SK-N-SH (cell line): ENCODE measurements at regions not wholly inside any gene's neighbourhood (a gene's known extent, or its start where the extent isn't known, plus 50 kb on each side); places are given as distances from the start of the nearest gene placed in this dataset.

Experiments used
- CTCF ChIA-PET: fragments of 300-600, 350-600 bp; formaldehyde crosslinking; extraction: SDS; loops from one replicate; lab custom pipeline; 2021; lab: Yijun Ruan, JAX
- POLR2A ChIA-PET: fragments of 350-600 bp; sonication (Branson Sonifier 250); formaldehyde crosslinking; extraction: SDS; loops from one replicate; lab custom pipeline; 2020; ENCODE audit warnings: antibody characterized with exemption, inconsistent platforms; lab: Yijun Ruan, JAX
- DNase-seq: peaks from one replicate; pipeline ENCODE4 v3.0.0; 2012
- H2AFZ ChIP-seq: fragments of 200-600 bp; sonication (generic); 2 replicates; pipeline ENCODE4 v1.8.1; 2016; ENCODE audit warnings: antibody characterized with exemption, mild to moderate bottlenecking, low read depth
- H3F3A ChIP-seq: fragments of 200-600 bp; sonication (generic); replicated peaks from 2 replicates; pipeline ENCODE3; 2016; ENCODE audit warnings: antibody characterized with exemption, mild to moderate bottlenecking; ENCODE audit not compliant: insufficient read depth
- H3K27ac ChIP-seq, 2 experiments: fragments of 200-500 bp in 1 of 2; fragments of 200-600 bp in 1 of 2; sonication (Bioruptor generic) in 1 of 2; sonication (generic), shearing (Covaris generic) in 1 of 2; 2 replicates each; pipeline versions ENCODE4 v1.5.1 to v1.6.1; 2014 to 2016; ENCODE audit warnings: low read depth in 2 of 2, inconsistent platforms in 1 of 2, low read length in 1 of 2, mild to moderate bottlenecking in 1 of 2, mixed read lengths in 1 of 2
- H3K27me3 ChIP-seq: fragments of 200-600 bp; sonication (generic), shearing (Covaris generic); 2 replicates; pipeline ENCODE4 v1.6.1; 2016; ENCODE audit warnings: mixed run types; ENCODE audit not compliant: insufficient read depth
- H3K36me3 ChIP-seq, 2 experiments: fragments of 200-500 bp in 1 of 2; fragments of 200-600 bp in 1 of 2; sonication (Bioruptor generic) in 1 of 2; sonication (generic) in 1 of 2; replicated peaks in 1 of 2; 2 replicates each; pipeline versions ENCODE3 to v1.5.1; 2014 to 2016; ENCODE audit warnings: low read length in 1 of 2, mild to moderate bottlenecking in 1 of 2; ENCODE audit not compliant: insufficient read depth in 2 of 2, control insufficient read depth in 1 of 2
- H3K4me1 ChIP-seq, 2 experiments: fragments of 200-500 bp in 1 of 2; fragments of 200-600 bp in 1 of 2; sonication (Bioruptor generic) in 1 of 2; sonication (generic), shearing (Covaris generic) in 1 of 2; 2 replicates each; pipeline versions ENCODE4 v1.5.1 to v1.6.1; 2014 to 2016; ENCODE audit warnings: low read depth in 1 of 2, low read length in 1 of 2, mixed run types in 1 of 2; ENCODE audit not compliant: insufficient read depth in 2 of 2, control insufficient read depth in 1 of 2
- H3K4me2 ChIP-seq: fragments of 200-600 bp; sonication (generic), shearing (Covaris generic); 2 replicates; pipeline ENCODE4 v1.6.1; 2017; ENCODE audit warnings: mixed run types
- H3K4me3 ChIP-seq, 2 experiments: fragments of 200-500 bp in 1 of 2; fragments of 200-600 bp in 1 of 2; sonication (Bioruptor generic) in 1 of 2; sonication (generic), shearing (Covaris generic) in 1 of 2; 2 replicates each; pipeline versions ENCODE4 v1.5.1 to v1.8.1; 2014 to 2016; ENCODE audit warnings: low read depth in 2 of 2, inconsistent platforms in 1 of 2, low read length in 1 of 2, mild to moderate bottlenecking in 1 of 2, mixed read lengths in 1 of 2, moderate library complexity in 1 of 2
- H3K79me2 ChIP-seq: fragments of 200-600 bp; sonication (generic); 2 replicates; pipeline ENCODE4 v1.8.1; 2017; ENCODE audit warnings: mild to moderate bottlenecking; ENCODE audit not compliant: insufficient read depth
- H3K9ac ChIP-seq: fragments of 200-600 bp; sonication (generic); 2 replicates; pipeline ENCODE4 v1.6.1; 2017; ENCODE audit warnings: mixed run types
- H3K9me2 ChIP-seq: fragments of 200-600 bp; sonication (generic); 2 replicates; pipeline ENCODE4 v1.6.1; 2017; ENCODE audit warnings: mixed run types
- H3K9me3 ChIP-seq: fragments of 200-600 bp; sonication (generic); 2 replicates; pipeline ENCODE4 v1.6.1; 2017; ENCODE audit warnings: mixed run types, mild to moderate bottlenecking, moderate library complexity
- H4K20me1 ChIP-seq: fragments of 200-600 bp; sonication (generic); 2 replicates; pipeline ENCODE4 v1.6.1; 2017; ENCODE audit warnings: mild to moderate bottlenecking, mixed run types; ENCODE audit not compliant: insufficient read depth
- CHD2 ChIP-seq: fragments of 150-350 bp; IDR thresholded peaks from 2 replicates; pipeline ENCODE4 v1.6.1; 2018; ENCODE audit warnings: low read length; ENCODE audit not compliant: partially characterized antibody
- ELF1 ChIP-seq: IDR thresholded peaks from 2 replicates; pipeline ENCODE4 v1.4.0; 2012
- FOXJ3 ChIP-seq: sonication (generic); formaldehyde crosslinking; IDR thresholded peaks from 2 replicates; pipeline ENCODE4 v1.5.1; 2020; ENCODE audit warnings: mild to moderate bottlenecking, missing genetic modification reagents
- FOXM1 ChIP-seq: IDR thresholded peaks from 2 replicates; pipeline ENCODE4 v1.4.0; 2012; ENCODE audit warnings: low read depth, mild to moderate bottlenecking
- GABPA ChIP-seq: IDR thresholded peaks from 2 replicates; pipeline ENCODE4 v1.4.0; 2012; ENCODE audit warnings: low read depth, mild to moderate bottlenecking
- JUND ChIP-seq: IDR thresholded peaks from 2 replicates; pipeline ENCODE4 v1.4.0; 2012
- NFIC ChIP-seq: IDR thresholded peaks from 2 replicates; pipeline ENCODE4 v1.4.0; 2012; ENCODE audit warnings: borderline replicate concordance
- NRF1 ChIP-seq: IDR thresholded peaks from 2 replicates; pipeline ENCODE4 v1.6.1; 2012; ENCODE audit warnings: low read depth, mild to moderate bottlenecking, low read length
- RAD21 ChIP-seq: IDR thresholded peaks from 2 replicates; pipeline ENCODE4 v1.6.1; 2012; ENCODE audit warnings: mild to moderate bottlenecking, low read length
- REST ChIP-seq: IDR thresholded peaks from 2 replicates; pipeline ENCODE4 v1.6.1; 2012; ENCODE audit warnings: mild to moderate bottlenecking, low read depth, low read length, moderate library complexity
- RXRA ChIP-seq: IDR thresholded peaks from 2 replicates; pipeline ENCODE4 v1.4.0; 2012; ENCODE audit warnings: low read depth, mild to moderate bottlenecking, borderline replicate concordance
- SIN3A ChIP-seq: IDR thresholded peaks from 2 replicates; pipeline ENCODE4 v1.6.1; 2012; ENCODE audit warnings: low read depth, mild to moderate bottlenecking, low read length, moderate library complexity, borderline replicate concordance
- SMC3 ChIP-seq: IDR thresholded peaks from 2 replicates; pipeline ENCODE4 v1.6.1; 2012; ENCODE audit warnings: low read depth, low read length, improper control_type of control experiment
- USF1 ChIP-seq: IDR thresholded peaks from 2 replicates; pipeline ENCODE4 v1.4.0; 2012; ENCODE audit warnings: low read depth, borderline replicate concordance
- USF2 ChIP-seq: fragments of 150-350 bp; IDR thresholded peaks from 2 replicates; pipeline ENCODE4 v1.6.1; 2017; ENCODE audit warnings: antibody characterized with exemption, low read length, low read depth, borderline replicate concordance
- ZBTB33 ChIP-seq: IDR thresholded peaks from 2 replicates; pipeline ENCODE4 v1.4.0; 2012; ENCODE audit warnings: low read depth, borderline replicate concordance
- TF ChIP-seq, protein P1 (sequence below): IDR thresholded peaks from 2 replicates; pipeline ENCODE4; 2012

DNA sequence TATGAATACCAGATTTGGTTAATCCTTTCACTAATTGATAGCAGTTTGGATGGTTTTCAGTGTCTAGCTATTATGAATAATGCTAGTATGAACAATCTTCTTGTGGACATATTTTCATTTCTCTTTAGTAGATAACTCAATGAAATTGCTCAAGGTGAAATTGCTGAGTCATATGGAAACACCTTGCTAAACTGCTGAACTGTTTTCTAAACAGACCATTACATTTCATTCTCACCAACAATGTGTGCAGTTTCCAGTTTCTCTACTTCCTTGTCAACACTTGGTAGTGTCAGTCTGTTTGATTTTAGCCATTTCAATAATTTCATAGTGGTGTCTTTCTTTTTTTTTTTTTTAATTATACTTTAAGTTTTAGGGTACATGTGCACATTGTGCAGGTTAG lies 250.0 kb downstream of the HRH4 start:
- no peak overlapping the region for H3K4me3 ChIP-seq
- no peak overlapping the region for H3K9ac ChIP-seq
- TF ChIP-seq FOXJ3 (CRISPR knock-in tag) (no peak), CHD2 (no peak), NFIC (no peak), REST (no peak), ZBTB33 (no peak), ELF1 (no peak), RXRA (no peak), USF1 (no peak), NRF1 (no peak), RAD21 (no peak), JUND (no peak), SMC3 (no peak), USF2 (no peak), FOXM1 (no peak), GABPA (no peak), SIN3A (no peak)
- TF ChIP-seq, protein P1, sequence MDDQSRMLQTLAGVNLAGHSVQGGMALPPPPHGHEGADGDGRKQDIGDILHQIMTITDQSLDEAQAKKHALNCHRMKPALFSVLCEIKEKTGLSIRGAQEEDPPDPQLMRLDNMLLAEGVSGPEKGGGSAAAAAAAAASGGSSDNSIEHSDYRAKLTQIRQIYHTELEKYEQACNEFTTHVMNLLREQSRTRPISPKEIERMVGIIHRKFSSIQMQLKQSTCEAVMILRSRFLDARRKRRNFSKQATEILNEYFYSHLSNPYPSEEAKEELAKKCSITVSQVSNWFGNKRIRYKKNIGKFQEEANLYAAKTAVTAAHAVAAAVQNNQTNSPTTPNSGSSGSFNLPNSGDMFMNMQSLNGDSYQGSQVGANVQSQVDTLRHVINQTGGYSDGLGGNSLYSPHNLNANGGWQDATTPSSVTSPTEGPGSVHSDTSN, result no peak
- no peak overlapping the region for H3K4me2 ChIP-seq
- ChIA-PET POLR2A (no interaction called here), CTCF (no interaction called here)
- no peak overlapping the region for H3K27ac ChIP-seq
- no peak overlapping the region for H2AFZ ChIP-seq
- H3K9me3 ChIP-seq, result no peaks in the 10 kb centered on the region
- no peaks in the 10 kb centered on the region for H3K9me2 ChIP-seq
- H3K27me3 ChIP-seq, result no peaks in the 10 kb centered on the region
- H3K79me2 ChIP-seq, result no peaks in the 10 kb centered on the region
- no peaks in the 10 kb centered on the region for H3K36me3 ChIP-seq
- DNase-seq, result no peak
- no peaks in the 10 kb centered on the region for H3K4me1 ChIP-seq
- no peaks in the 10 kb centered on the region for H4K20me1 ChIP-seq
- no peaks in the 10 kb centered on the region for H3F3A ChIP-seq
